ENCODE measurements at regions not wholly inside any gene's neighbourhood (a gene's known extent, or its start where the extent isn't known, plus 50 kb on each side); places are given as distances from the start of the nearest gene placed in this dataset.

DNA sequence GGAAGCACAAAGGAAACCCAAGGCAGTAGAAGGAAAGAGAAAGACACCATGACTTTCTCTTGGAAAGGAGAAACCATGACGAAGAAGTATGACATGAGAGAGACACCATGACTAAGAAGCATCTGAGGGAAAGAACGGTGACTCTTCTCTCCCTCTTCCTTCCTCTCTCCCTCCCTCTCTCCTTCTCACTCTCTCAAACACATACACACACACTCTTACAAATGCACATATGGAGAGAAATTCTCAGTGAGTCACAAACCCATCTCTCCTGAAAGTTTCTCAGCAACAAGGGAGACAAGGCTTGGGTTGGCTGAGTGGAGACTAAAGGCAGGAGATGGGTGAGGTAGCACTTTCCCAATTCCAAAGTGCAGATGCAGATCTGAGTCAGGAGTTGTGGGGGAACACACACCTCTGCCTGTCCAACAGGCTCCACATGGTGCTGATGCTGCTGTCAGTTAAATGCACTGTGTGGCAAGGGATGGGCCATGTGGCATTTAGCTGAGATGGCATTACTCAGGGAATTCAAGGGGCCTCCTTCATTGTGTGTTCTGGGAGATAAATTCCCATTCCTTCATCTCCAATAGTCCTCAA is 336.7 kb upstream of the C16orf82 start:
- Histone ChIP-seq H3K4me1 (ENCODE audit: low read length) (no peaks in the 10 kb centered on the region), H3K27ac (ENCODE audit: low read length) (no peak overlapping the region), H3K9me2 (replicated peaks; ENCODE audit: insufficient read depth, low read length) (no peaks in the 10 kb centered on the region), H3K9ac (ENCODE audit: low read length) (no peak overlapping the region), H2AFZ (ENCODE audit: low read length) (no peak overlapping the region), H3K36me3 (ENCODE audit: insufficient read depth, low read length) (no peaks in the 10 kb centered on the region), H3K27me3 (ENCODE audit: low read length) (no peaks in the 10 kb centered on the region), H3K79me2 (ENCODE audit: low read length) (no peaks in the 10 kb centered on the region), H4K20me1 (ENCODE audit: insufficient read depth, low read depth, low read length) (no peaks in the 10 kb centered on the region), H3K9me3 (ENCODE audit: low read length) (no peaks in the 10 kb centered on the region), H3K4me2 (ENCODE audit: low read depth, low read length, poor library complexity, severe bottlenecking) (no peak overlapping the region), H3K4me3 (ENCODE audit: low read length) (no peak overlapping the region)
- DNase-seq = no peak

DNA sequence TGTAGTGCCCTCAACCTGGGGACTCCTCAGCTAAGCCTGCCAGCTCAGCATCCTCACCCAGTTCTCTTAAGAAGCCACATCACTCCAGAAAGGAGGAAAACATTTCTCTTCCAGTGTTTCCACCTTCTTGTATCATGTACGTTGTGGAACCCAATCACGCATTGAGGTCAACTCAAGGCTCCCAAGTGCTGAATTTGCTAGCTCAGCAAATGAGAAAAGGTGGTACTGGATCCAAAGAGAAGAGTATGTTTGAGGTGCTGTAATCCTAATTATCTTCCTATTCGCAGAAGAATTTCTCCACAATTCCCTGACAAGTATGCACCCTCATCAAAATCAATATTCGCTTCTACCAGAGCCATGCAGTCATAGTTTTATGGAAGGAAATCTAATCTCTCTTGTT is 335.0 kb upstream of the C16orf82 start:
- Histone ChIP-seq H3K9me2 (replicated peaks; ENCODE audit: insufficient read depth, low read length) (no peaks in the 10 kb centered on the region), H3K4me2 (ENCODE audit: low read depth, low read length, poor library complexity, severe bottlenecking) (no peak overlapping the region), H3K27me3 (ENCODE audit: low read length) (no peaks in the 10 kb centered on the region), H3K27ac (ENCODE audit: low read length) (no peak overlapping the region), H4K20me1 (ENCODE audit: insufficient read depth, low read depth, low read length) (no peaks in the 10 kb centered on the region), H3K9me3 (ENCODE audit: low read length) (no peaks in the 10 kb centered on the region), H3K36me3 (ENCODE audit: insufficient read depth, low read length) (no peaks in the 10 kb centered on the region), H3K4me3 (ENCODE audit: low read length) (no peak overlapping the region), H3K79me2 (ENCODE audit: low read length) (no peaks in the 10 kb centered on the region), H2AFZ (ENCODE audit: low read length) (no peak overlapping the region), H3K4me1 (ENCODE audit: low read length) (no peaks in the 10 kb centered on the region), H3K9ac (ENCODE audit: low read length) (no peak overlapping the region)
- DNase-seq = no peak

DNA sequence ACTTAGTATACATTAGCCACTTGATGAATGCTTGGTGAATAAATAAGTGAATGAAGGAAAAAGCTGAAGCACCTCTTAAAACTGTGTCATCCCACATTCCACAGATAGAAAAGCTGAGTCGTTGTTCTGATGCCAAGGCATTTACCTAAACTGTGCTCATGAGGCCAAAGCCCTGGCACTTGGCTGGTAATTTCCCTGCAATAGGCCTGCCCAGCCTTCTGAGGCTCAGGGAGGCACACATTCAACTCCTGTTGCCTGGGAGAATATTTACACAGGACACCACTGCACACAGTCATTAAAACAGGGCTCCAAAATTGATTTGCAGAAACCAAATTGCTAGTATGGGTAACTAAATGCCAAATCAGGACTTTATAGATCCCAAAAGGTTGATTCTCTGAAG is 333.0 kb upstream of the C16orf82 start:
- no peak for DNase-seq
- Histone ChIP-seq H4K20me1 (ENCODE audit: insufficient read depth, low read depth, low read length) (no peaks in the 10 kb centered on the region), H3K79me2 (ENCODE audit: low read length) (no peaks in the 10 kb centered on the region)

DNA sequence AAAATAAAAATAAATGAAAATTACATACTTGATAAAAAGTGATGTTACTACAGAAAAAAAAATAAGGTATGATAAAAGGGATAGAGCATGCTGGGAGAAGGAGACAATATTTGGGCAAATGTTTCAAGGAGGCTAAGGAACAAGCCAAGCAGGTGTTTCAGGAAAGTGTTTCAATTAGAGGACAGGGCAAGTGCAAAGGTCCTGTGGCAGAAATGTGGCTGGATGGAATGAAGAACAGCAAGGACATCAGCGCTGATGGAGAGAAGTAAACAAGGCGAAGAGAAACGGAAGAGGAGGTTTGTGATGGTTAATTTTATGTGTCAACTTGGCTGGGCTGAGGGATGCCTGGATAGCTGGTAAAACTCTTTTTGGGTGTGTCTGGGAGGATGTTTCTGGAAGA is 331.2 kb upstream of the C16orf82 start:
- Histone ChIP-seq H3K4me3 (ENCODE audit: low read length) (no peak overlapping the region), H3K4me1 (ENCODE audit: low read length) (no peaks in the 10 kb centered on the region), H3K9me3 (ENCODE audit: low read length) (no peaks in the 10 kb centered on the region), H3K27ac (ENCODE audit: low read length) (no peak overlapping the region), H3K9ac (ENCODE audit: low read length) (no peak overlapping the region), H2AFZ (ENCODE audit: low read length) (no peak overlapping the region), H3K36me3 (ENCODE audit: insufficient read depth, low read length) (no peaks in the 10 kb centered on the region), H4K20me1 (ENCODE audit: insufficient read depth, low read depth, low read length) (no peaks in the 10 kb centered on the region), H3K9me2 (replicated peaks; ENCODE audit: insufficient read depth, low read length) (no peaks in the 10 kb centered on the region), H3K79me2 (ENCODE audit: low read length) (no peaks in the 10 kb centered on the region), H3K4me2 (ENCODE audit: low read depth, low read length, poor library complexity, severe bottlenecking) (no peak overlapping the region), H3K27me3 (ENCODE audit: low read length) (no peaks in the 10 kb centered on the region)
- DNase-seq = no peak

More for the DNA sequence above, 333.0 kb upstream of the C16orf82 start:
- H3K27me3 ChIP-seq (ENCODE audit: low read length) = no peaks in the 10 kb centered on the region
- no peak overlapping the region for H3K27ac ChIP-seq (ENCODE audit: low read length)
- no peak overlapping the region for H3K9ac ChIP-seq (ENCODE audit: low read length)
- H3K9me2 ChIP-seq (replicated peaks; ENCODE audit: insufficient read depth, low read length) = no peaks in the 10 kb centered on the region
- H3K9me3 ChIP-seq (ENCODE audit: low read length) = no peaks in the 10 kb centered on the region
- no peaks in the 10 kb centered on the region for H3K4me1 ChIP-seq (ENCODE audit: low read length)
- H3K4me3 ChIP-seq (ENCODE audit: low read length) = no peak overlapping the region
- no peak overlapping the region for H2AFZ ChIP-seq (ENCODE audit: low read length)
- H3K36me3 ChIP-seq (ENCODE audit: insufficient read depth, low read length) = no peaks in the 10 kb centered on the region
- H3K4me2 ChIP-seq (ENCODE audit: low read depth, low read length, poor library complexity, severe bottlenecking) = no peak overlapping the region

DNA sequence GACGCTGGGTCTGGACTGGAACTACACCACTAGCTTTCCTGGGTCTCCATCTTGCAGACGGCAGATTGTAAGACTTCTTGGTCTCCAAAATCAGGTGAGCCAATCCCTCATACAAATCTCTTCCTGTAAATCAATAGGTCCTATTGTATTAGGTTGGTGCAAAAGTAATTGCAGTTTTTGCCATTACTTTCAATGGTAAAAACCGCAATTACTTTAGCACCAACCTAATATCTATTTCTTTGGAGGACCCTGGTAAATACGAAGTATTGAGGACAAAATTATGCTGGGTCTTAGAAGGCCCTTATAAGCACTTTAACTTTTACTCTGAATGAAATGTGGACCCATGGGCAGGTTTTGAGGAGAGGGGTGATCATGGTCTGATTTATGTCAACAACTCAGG is 330.6 kb upstream of the C16orf82 start:
- no peak overlapping the region for H3K27ac ChIP-seq (ENCODE audit: low read length)
- no peaks in the 10 kb centered on the region for H4K20me1 ChIP-seq (ENCODE audit: insufficient read depth, low read depth, low read length)
- H3K9me2 ChIP-seq (replicated peaks; ENCODE audit: insufficient read depth, low read length) = no peaks in the 10 kb centered on the region
- no peak overlapping the region for H3K9ac ChIP-seq (ENCODE audit: low read length)
- H3K36me3 ChIP-seq (ENCODE audit: insufficient read depth, low read length) = no peaks in the 10 kb centered on the region
- H3K4me3 ChIP-seq (ENCODE audit: low read length) = no peak overlapping the region
- H3K4me1 ChIP-seq (ENCODE audit: low read length) = no peaks in the 10 kb centered on the region
- no peak for DNase-seq
- no peak overlapping the region for H3K4me2 ChIP-seq (ENCODE audit: low read depth, low read length, poor library complexity, severe bottlenecking)
- H2AFZ ChIP-seq (ENCODE audit: low read length) = no peak overlapping the region
- no peaks in the 10 kb centered on the region for H3K27me3 ChIP-seq (ENCODE audit: low read length)
- H3K79me2 ChIP-seq (ENCODE audit: low read length) = no peaks in the 10 kb centered on the region
- no peaks in the 10 kb centered on the region for H3K9me3 ChIP-seq (ENCODE audit: low read length)

DNA sequence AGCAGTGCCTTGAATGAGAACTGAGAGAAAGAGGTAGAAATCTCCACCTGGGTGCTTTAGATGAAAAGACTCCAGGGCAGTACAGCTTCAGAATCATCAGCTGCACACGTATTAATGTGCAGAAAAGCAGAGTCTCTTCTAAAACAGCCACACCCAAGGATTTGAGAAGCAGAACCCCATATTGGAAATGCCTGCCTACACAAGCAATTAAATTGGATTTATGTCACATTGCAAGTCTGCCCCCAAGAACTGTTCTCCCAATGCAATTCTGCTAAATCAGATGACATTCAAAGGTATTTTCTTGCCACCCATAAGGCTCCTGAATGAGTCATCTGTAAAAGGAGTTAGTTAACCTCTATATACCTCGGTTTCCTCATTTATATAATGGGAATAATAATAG is 326.0 kb upstream of the C16orf82 start:
- Histone ChIP-seq H3K9ac (ENCODE audit: low read length) (no peak overlapping the region), H3K27ac (ENCODE audit: low read length) (no peak overlapping the region), H3K4me2 (ENCODE audit: low read depth, low read length, poor library complexity, severe bottlenecking) (no peak overlapping the region), H3K4me1 (ENCODE audit: low read length) (no peaks in the 10 kb centered on the region), H3K9me2 (replicated peaks; ENCODE audit: insufficient read depth, low read length) (no peaks in the 10 kb centered on the region), H3K36me3 (ENCODE audit: insufficient read depth, low read length) (no peaks in the 10 kb centered on the region), H3K27me3 (ENCODE audit: low read length) (no peaks in the 10 kb centered on the region), H3K79me2 (ENCODE audit: low read length) (no peaks in the 10 kb centered on the region), H3K9me3 (ENCODE audit: low read length) (no peaks in the 10 kb centered on the region), H4K20me1 (ENCODE audit: insufficient read depth, low read depth, low read length) (no peaks in the 10 kb centered on the region), H2AFZ (ENCODE audit: low read length) (no peak overlapping the region), H3K4me3 (ENCODE audit: low read length) (no peak overlapping the region)
- no peak for DNase-seq

DNA sequence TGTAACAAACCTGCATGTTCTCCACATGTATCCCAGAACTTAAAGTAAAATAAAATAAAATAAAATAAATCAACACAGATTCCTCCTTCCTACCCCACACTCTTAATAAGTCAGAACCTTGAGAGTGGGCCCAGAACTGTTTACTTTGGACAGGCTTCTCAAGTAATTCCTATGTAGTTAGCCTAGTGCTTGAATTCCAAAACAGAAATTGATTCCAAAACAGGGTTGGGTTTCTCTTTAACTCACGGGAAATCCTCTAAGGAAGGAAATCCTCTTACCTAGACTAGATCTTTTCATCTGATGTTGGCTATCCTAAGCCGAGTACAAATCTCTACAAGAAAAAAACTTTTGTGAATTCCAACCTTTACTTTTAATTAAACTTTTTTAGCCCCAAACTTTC is 324.7 kb upstream of the C16orf82 start:
- Histone ChIP-seq H3K9me2 (replicated peaks; ENCODE audit: insufficient read depth, low read length) (no peaks in the 10 kb centered on the region), H3K9me3 (ENCODE audit: low read length) (no peaks in the 10 kb centered on the region), H3K27me3 (ENCODE audit: low read length) (no peaks in the 10 kb centered on the region), H4K20me1 (ENCODE audit: insufficient read depth, low read depth, low read length) (no peaks in the 10 kb centered on the region), H3K36me3 (ENCODE audit: insufficient read depth, low read length) (no peaks in the 10 kb centered on the region), H3K4me1 (ENCODE audit: low read length) (no peaks in the 10 kb centered on the region), H2AFZ (ENCODE audit: low read length) (no peak overlapping the region), H3K9ac (ENCODE audit: low read length) (no peak overlapping the region), H3K4me3 (ENCODE audit: low read length) (no peak overlapping the region), H3K4me2 (ENCODE audit: low read depth, low read length, poor library complexity, severe bottlenecking) (no peak overlapping the region), H3K79me2 (ENCODE audit: low read length) (no peaks in the 10 kb centered on the region), H3K27ac (ENCODE audit: low read length) (no peak overlapping the region)
- no peak for DNase-seq

DNA sequence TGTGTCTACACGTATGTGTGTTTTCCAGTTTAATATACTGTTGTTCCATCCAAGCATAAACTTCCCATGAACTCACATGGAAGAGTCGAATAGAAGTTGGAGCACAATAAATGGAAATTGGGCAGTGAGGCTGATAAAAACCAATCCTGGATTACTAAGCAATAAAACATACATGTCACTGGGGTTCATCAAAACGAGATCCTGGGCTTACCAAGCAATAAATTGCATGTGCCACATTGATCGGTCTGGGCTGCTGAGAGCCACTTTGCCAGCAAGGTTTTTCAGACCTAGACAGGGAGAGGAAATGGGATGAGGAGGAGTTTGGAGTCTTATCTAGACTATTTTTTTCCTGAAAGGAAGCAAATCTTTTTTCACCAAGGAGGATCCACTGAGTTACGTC is 322.3 kb upstream of the C16orf82 start:
- Histone ChIP-seq H3K4me1 (ENCODE audit: low read length) (no peaks in the 10 kb centered on the region), H4K20me1 (ENCODE audit: insufficient read depth, low read depth, low read length) (no peaks in the 10 kb centered on the region), H3K9me2 (replicated peaks; ENCODE audit: insufficient read depth, low read length) (no peaks in the 10 kb centered on the region), H3K27ac (ENCODE audit: low read length) (no peak overlapping the region), H3K9me3 (ENCODE audit: low read length) (no peaks in the 10 kb centered on the region), H3K4me2 (ENCODE audit: low read depth, low read length, poor library complexity, severe bottlenecking) (no peak overlapping the region), H2AFZ (ENCODE audit: low read length) (no peak overlapping the region), H3K27me3 (ENCODE audit: low read length) (no peaks in the 10 kb centered on the region), H3K4me3 (ENCODE audit: low read length) (no peak overlapping the region), H3K9ac (ENCODE audit: low read length) (no peak overlapping the region), H3K79me2 (ENCODE audit: low read length) (no peaks in the 10 kb centered on the region), H3K36me3 (ENCODE audit: insufficient read depth, low read length) (no peaks in the 10 kb centered on the region)
- DNase-seq = no peak

DNA sequence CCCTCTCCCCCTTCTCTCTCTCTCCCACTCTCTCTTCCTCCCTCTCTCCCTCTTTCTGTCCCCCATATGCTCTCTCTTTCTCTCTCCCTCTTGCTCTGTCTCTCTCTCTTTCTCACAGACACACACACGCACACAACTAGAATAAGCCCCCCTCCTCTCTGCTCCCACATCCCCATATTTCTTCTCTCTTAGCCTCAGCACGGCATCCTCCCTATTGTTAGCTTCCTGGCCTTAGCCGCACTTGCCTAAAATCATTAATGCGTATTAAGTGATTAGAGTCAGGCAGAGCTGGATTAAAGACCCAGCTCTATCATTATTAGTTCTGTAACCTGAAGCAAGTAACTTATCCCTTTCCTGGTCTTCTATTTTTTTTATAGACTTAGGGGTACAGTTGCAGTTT is 319.0 kb upstream of the C16orf82 start:
- no peaks in the 10 kb centered on the region for H3K27me3 ChIP-seq (ENCODE audit: low read length)
- H3K27ac ChIP-seq (ENCODE audit: low read length) = no peak overlapping the region
- no peaks in the 10 kb centered on the region for H3K9me2 ChIP-seq (replicated peaks; ENCODE audit: insufficient read depth, low read length)
- no peak overlapping the region for H3K4me3 ChIP-seq (ENCODE audit: low read length)
- H4K20me1 ChIP-seq (ENCODE audit: insufficient read depth, low read depth, low read length) = no peaks in the 10 kb centered on the region
- H3K4me2 ChIP-seq (ENCODE audit: low read depth, low read length, poor library complexity, severe bottlenecking) = no peak overlapping the region
- H3K9ac ChIP-seq (ENCODE audit: low read length) = no peak overlapping the region
- no peaks in the 10 kb centered on the region for H3K4me1 ChIP-seq (ENCODE audit: low read length)
- no peaks in the 10 kb centered on the region for H3K79me2 ChIP-seq (ENCODE audit: low read length)
- no peaks in the 10 kb centered on the region for H3K36me3 ChIP-seq (ENCODE audit: insufficient read depth, low read length)
- DNase-seq = no peak
- no peak overlapping the region for H2AFZ ChIP-seq (ENCODE audit: low read length)
- no peaks in the 10 kb centered on the region for H3K9me3 ChIP-seq (ENCODE audit: low read length)

Data from Karpas-422 (cell line).